ENCODE measurements at regions not wholly inside any gene's neighbourhood (a gene's known extent, or its start where the extent isn't known, plus 50 kb on each side); places are given as distances from the start of the nearest gene placed in this dataset.

DNA sequence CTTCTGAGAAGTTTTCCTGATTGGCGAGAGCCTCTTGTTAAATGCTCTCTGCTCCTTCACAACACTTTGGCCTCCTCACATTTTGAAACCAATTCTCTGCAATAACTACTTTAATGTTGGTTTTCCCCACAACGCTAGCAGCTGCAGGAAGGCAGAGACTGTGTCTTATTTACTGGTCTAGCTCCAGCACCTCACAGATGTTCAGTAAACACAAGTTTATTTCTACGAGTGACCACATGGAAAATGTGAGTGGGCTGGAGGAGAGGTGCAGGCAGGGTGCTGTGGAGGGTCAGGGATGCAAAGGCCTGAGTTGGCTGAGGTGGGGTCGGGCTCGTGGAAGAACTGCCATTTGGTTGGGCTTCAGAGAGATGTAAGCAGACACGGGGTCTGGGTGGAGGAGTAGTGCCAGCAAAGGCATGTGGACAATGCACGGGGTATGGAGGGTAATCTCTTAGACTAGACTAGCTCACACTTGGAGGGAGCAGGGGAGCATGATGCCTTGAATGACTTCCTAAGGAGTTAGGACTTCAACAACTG lies 117.4 kb upstream of the RTL1 start:
- 84 to 86% methylated on average over 7 of the region's 7 CpGs for WGBS, 2 donors
- H3K27ac ChIP-seq (ENCODE audit: low read depth in 1 of 2, low read length in 1 of 2), result no peak overlapping the region
- peaks cover 0 to 3% (median 0%) of the 10 kb centered on the region in 3 donors for H3K27me3 ChIP-seq (ENCODE audit: control insufficient read depth in 3 of 3, insufficient read depth in 3 of 3, low read length in 2 of 3)
- ATAC-seq (ENCODE audit: insufficient read depth, low FRiP score), result no peak
- H3K4me3 ChIP-seq, result no peak overlapping the region
- H3K4me1 ChIP-seq (ENCODE audit: control insufficient read depth in 5 of 5, insufficient read depth in 5 of 5, low read length in 5 of 5), result peaks cover 0 to 5% (median 0%) of the 10 kb centered on the region in 5 donors
- peaks cover 0 to 11% (median 1%) of the 10 kb centered on the region in 4 donors for H3K36me3 ChIP-seq (ENCODE audit: control insufficient read depth in 4 of 4, insufficient read depth in 4 of 4, low read length in 4 of 4)
- H3K9me3 ChIP-seq (ENCODE audit: control insufficient read depth in 4 of 4, insufficient read depth in 3 of 4, low read length in 3 of 4), result peaks cover 0 to 8% (median 0%) of the 10 kb centered on the region in 4 donors
- DNase-seq, result no peak
- no peak overlapping the region for H3K9ac ChIP-seq (ENCODE audit: insufficient read depth in 1 of 2, low read length in 2 of 2)
- TF ChIP-seq, protein P1, sequence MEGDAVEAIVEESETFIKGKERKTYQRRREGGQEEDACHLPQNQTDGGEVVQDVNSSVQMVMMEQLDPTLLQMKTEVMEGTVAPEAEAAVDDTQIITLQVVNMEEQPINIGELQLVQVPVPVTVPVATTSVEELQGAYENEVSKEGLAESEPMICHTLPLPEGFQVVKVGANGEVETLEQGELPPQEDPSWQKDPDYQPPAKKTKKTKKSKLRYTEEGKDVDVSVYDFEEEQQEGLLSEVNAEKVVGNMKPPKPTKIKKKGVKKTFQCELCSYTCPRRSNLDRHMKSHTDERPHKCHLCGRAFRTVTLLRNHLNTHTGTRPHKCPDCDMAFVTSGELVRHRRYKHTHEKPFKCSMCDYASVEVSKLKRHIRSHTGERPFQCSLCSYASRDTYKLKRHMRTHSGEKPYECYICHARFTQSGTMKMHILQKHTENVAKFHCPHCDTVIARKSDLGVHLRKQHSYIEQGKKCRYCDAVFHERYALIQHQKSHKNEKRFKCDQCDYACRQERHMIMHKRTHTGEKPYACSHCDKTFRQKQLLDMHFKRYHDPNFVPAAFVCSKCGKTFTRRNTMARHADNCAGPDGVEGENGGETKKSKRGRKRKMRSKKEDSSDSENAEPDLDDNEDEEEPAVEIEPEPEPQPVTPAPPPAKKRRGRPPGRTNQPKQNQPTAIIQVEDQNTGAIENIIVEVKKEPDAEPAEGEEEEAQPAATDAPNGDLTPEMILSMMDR (IDR thresholded peaks at IDR 0.05; ENCODE audit: control extremely low read depth, extremely low read depth), result no peak

DNA sequence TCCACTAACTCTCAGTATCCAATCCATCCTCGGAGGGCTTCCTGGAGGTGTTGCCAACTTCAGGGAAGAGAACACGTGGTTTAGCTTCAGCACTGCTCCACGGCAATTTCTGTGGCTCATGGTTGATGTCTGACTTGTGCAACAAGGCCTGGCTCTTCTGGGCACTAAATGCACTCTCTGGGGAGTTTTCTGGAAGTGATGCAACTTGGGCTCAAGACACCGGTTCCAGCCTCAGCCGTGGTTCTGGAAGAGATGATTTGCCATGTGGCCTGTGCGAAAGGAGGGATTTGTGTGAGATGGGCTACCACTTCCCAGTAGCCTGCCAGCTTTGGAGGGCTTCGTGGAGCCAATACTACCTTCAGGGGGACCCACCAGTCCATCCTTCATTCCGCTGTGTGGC lies 118.6 kb upstream of the RTL1 start:
- peak in 1 of 3 donors; percentile 4 for DNase-seq
- peaks cover 0 to 11% (median 1%) of the 10 kb centered on the region in 4 donors for H3K36me3 ChIP-seq (ENCODE audit: control insufficient read depth in 4 of 4, insufficient read depth in 4 of 4, low read length in 4 of 4)
- peaks cover 0 to 8% (median 0%) of the 10 kb centered on the region in 4 donors for H3K9me3 ChIP-seq (ENCODE audit: control insufficient read depth in 4 of 4, insufficient read depth in 3 of 4, low read length in 3 of 4)

DNA sequence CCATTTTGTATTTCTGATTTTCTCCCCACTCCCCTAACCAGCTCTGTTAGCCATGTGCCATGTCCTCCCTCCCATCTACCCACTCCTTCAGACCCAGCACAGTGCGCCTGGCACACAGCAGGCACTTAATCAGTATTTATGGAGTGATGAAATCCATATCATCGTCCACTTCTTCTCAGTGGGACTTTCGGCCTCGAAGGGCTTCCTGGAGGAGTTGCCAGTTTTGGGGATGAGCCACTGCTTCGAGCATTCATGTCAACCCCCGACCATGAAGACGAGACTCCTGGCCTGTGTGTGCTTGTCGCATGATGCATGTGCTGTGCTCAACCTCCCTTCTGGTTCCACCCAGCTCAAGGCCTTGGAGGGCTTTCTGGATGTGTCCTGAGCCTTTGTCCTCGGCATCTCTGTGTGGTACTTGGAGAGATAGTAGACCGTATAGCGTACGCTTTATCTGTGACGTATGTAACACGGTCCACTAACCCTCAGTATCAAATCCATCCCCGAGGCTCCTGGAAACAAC lies 119.5 kb upstream of the RTL1 start:
- TF ChIP-seq, protein P1 (IDR thresholded peaks at IDR 0.05; ENCODE audit: control extremely low read depth, extremely low read depth), result no peak
- peaks cover 0 to 11% (median 1%) of the 10 kb centered on the region in 4 donors for H3K36me3 ChIP-seq (ENCODE audit: control insufficient read depth in 4 of 4, insufficient read depth in 4 of 4, low read length in 4 of 4)
- WGBS, 2 donors, result 87 to 96% methylated on average over 15 of the region's 15 CpGs
- no peak overlapping the region for H3K27ac ChIP-seq (ENCODE audit: low read depth in 1 of 2, low read length in 1 of 2)
- ATAC-seq (ENCODE audit: insufficient read depth, low FRiP score), result no peak
- no peak for DNase-seq
- H3K9me3 ChIP-seq (ENCODE audit: control insufficient read depth in 4 of 4, insufficient read depth in 3 of 4, low read length in 3 of 4), result peaks cover 0 to 10% (median 0%) of the 10 kb centered on the region in 4 donors
- no peak overlapping the region for H3K9ac ChIP-seq (ENCODE audit: insufficient read depth in 1 of 2, low read length in 2 of 2)
- peaks cover 0 to 3% (median 0%) of the 10 kb centered on the region in 3 donors for H3K27me3 ChIP-seq (ENCODE audit: control insufficient read depth in 3 of 3, insufficient read depth in 3 of 3, low read length in 2 of 3)
- H3K4me3 ChIP-seq, result no peak overlapping the region
- H3K4me1 ChIP-seq (ENCODE audit: control insufficient read depth in 5 of 5, insufficient read depth in 5 of 5, low read length in 5 of 5), result no peaks in the 10 kb centered on the region

More for the DNA sequence above, 118.6 kb upstream of the RTL1 start:
- TF ChIP-seq, protein P1 (IDR thresholded peaks at IDR 0.05; ENCODE audit: control extremely low read depth, extremely low read depth), result no peak
- Histone ChIP-seq H3K27me3 (ENCODE audit: control insufficient read depth in 3 of 3, insufficient read depth in 3 of 3, low read length in 2 of 3) (peaks cover 0 to 3% (median 0%) of the 10 kb centered on the region in 3 donors), H3K4me3 (no peak overlapping the region), H3K4me1 (ENCODE audit: control insufficient read depth in 5 of 5, insufficient read depth in 5 of 5, low read length in 5 of 5) (peaks cover 0 to 1% (median 0%) of the 10 kb centered on the region in 5 donors), H3K9ac (ENCODE audit: insufficient read depth in 1 of 2, low read length in 2 of 2) (no peak overlapping the region), H3K27ac (ENCODE audit: low read depth in 1 of 2, low read length in 1 of 2) (no peak overlapping the region)
- no peak for ATAC-seq (ENCODE audit: insufficient read depth, low FRiP score)
- 89 to 95% methylated on average over 8 of the region's 8 CpGs for WGBS, 2 donors
